ENCODE measurements at regions not wholly inside any gene's neighbourhood (a gene's known extent, or its start where the extent isn't known, plus 50 kb on each side); places are given as distances from the start of the nearest gene placed in this dataset.
"Not testable (repeated sequence)": the region's sequence is repeated elsewhere in the genome, so short reads cannot be mapped to it uniquely, and the experiment has no call there.

- DNase-seq: no peak
Measured at GRCh38 chr20:55386686-55387085, 618.6 kb downstream of the CBLN4 start.

- DNase-seq: no peak
Measured at GRCh38 chr20:55375920-55376319, 629.4 kb downstream of the CBLN4 start.

GRCh38 chr20:55365745-55366144 is 639.6 kb downstream of the CBLN4 start:
- no peak for DNase-seq

GRCh38 chr20:55360895-55361294 is 644.4 kb downstream of the CBLN4 start:
- DNase-seq: no peak

GRCh38 chr20:55354720-55355119 is 650.6 kb downstream of the CBLN4 start:
- DNase-seq: no peak

GRCh38 chr20:55353206-55353605 is 652.1 kb downstream of the CBLN4 start:
- no peak for DNase-seq

- no peak for DNase-seq
Measured at GRCh38 chr20:55348223-55348622, 657.1 kb downstream of the CBLN4 start.

GRCh38 chr20:55342822-55343221 is 662.5 kb downstream of the CBLN4 start:
- no peak for DNase-seq

GRCh38 chr20:55333798-55334197 is 671.5 kb downstream of the CBLN4 start:
- DNase-seq: no peak

GRCh38 chr20:55329108-55329507 is 676.2 kb downstream of the CBLN4 start:
- no peak for DNase-seq

- no peak for DNase-seq
Measured at GRCh38 chr20:55322745-55323144, 682.6 kb downstream of the CBLN4 start.

- no peak for DNase-seq
Measured at GRCh38 chr20:55316753-55317152, 688.6 kb downstream of the CBLN4 start.

- not testable (repeated sequence) for DNase-seq
Measured at GRCh38 chr20:55310844-55311243, 694.5 kb downstream of the CBLN4 start.

- DNase-seq: peak in 1 of 2 experiments; percentile 1
Measured at GRCh38 chr20:55291261-55291660, 714.1 kb downstream of the CBLN4 start.

- no peak for DNase-seq
Measured at GRCh38 chr20:55283889-55284288, 721.4 kb downstream of the CBLN4 start.

GRCh38 chr20:55273149-55273548 is 732.2 kb downstream of the CBLN4 start:
- no peak for DNase-seq

GRCh38 chr20:55271371-55271770 is 733.9 kb downstream of the CBLN4 start:
- DNase-seq: no peak

GRCh38 chr20:55269913-55270312 is 735.4 kb downstream of the CBLN4 start:
- DNase-seq: no peak

- DNase-seq: no peak
Measured at GRCh38 chr20:55266361-55266760, 739.0 kb downstream of the CBLN4 start.

- no peak for DNase-seq
Measured at GRCh38 chr20:55264703-55265239, 740.5 kb downstream of the CBLN4 start.

- no peak for DNase-seq
Measured at GRCh38 chr20:55258559-55258958, 746.8 kb downstream of the CBLN4 start.

- DNase-seq: no peak
Measured at GRCh38 chr20:55255016-55255415, 750.3 kb downstream of the CBLN4 start.

- DNase-seq: no peak
Measured at GRCh38 chr20:55253781-55254180, 751.5 kb downstream of the CBLN4 start.

GRCh38 chr20:55252521-55252920 is 752.8 kb downstream of the CBLN4 start:
- no peak for DNase-seq

- DNase-seq: no peak
Measured at GRCh38 chr20:55251170-55251569, 754.1 kb downstream of the CBLN4 start.

- no peak for DNase-seq
Measured at GRCh38 chr20:55242853-55243252, 762.5 kb downstream of the CBLN4 start.

All from NCI-H446 (cell line).